T-helper 22 cell (primary cell): ENCODE measurements at regions not wholly inside any gene's neighbourhood (a gene's known extent, or its start where the extent isn't known, plus 50 kb on each side); places are given as distances from the start of the nearest gene placed in this dataset.
"Not testable (repeated sequence)": the region's sequence is repeated elsewhere in the genome, so short reads cannot be mapped to it uniquely, and the experiment has no call there.

Experiments
- DNase-seq: peaks from one replicate; pipeline ENCODE4 v3.0.0-alpha.2; 2020; ENCODE audit warnings: low read depth

DNA sequence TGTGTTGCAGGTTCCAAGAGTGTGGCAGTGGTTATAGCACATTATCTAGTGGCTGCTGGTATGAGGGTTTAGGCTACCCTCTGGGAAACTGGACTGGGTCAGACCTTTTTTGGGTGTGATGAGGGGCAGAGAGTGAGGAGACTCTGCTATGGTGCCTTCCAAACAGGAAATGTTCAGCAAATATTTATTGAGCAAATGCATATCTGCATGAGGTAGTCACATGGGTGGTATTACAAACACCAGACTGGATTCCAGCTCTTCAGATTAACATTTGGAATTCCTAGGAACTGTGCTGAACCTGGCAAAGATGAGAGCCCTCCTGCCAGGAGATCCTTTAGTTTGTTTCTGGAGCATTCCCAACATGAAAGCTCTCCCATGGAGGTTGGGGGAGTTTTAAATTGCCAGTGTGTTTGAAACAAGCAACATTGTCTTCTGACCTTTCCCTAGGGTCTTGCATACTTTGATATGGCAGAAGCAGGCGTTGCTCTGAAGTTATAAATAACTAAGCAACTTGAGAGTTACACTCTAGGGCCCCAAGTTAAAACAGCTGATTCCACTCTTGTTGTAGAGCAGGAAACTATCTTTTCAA is 341.2 kb upstream of the C2CD4B start:
- DNase-seq: no peak

- DNase-seq: no peak
Observed at GRCh38 chr15:62509395-62509958, 344.4 kb upstream of the C2CD4B start.

- no peak for DNase-seq
Observed at GRCh38 chr15:62510791-62511190, 345.7 kb upstream of the C2CD4B start.

DNA sequence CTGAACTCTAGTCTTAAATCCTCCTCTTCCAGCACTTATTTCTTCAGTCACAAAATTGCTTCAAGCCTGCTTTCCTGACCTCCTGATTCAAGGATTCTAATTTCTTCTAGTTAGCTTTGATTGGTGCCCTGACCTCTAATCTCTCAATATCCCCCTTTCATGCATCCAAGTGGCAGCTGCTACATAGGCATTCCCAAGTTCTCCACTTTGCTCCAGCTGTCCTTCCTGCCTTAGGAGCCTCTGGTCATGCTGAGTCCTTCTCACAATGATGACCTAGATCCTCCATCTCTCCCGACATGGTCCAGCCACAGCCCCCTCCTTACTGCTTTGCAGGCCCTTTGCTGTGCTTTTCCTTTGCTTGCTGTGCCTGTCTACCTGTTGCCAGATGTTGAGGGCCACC is 347.8 kb upstream of the C2CD4B start:
- DNase-seq: no peak

GRCh38 chr15:62513893-62514292 is 348.8 kb upstream of the C2CD4B start:
- DNase-seq: no peak

- DNase-seq: no peak
Observed at GRCh38 chr15:62515696-62516395, 350.8 kb upstream of the C2CD4B start.

- DNase-seq: no peak
Observed at GRCh38 chr15:62517541-62517940, 352.5 kb upstream of the C2CD4B start.

GRCh38 chr15:62518666-62519065 is 353.6 kb upstream of the C2CD4B start:
- not testable (repeated sequence) for DNase-seq

DNA sequence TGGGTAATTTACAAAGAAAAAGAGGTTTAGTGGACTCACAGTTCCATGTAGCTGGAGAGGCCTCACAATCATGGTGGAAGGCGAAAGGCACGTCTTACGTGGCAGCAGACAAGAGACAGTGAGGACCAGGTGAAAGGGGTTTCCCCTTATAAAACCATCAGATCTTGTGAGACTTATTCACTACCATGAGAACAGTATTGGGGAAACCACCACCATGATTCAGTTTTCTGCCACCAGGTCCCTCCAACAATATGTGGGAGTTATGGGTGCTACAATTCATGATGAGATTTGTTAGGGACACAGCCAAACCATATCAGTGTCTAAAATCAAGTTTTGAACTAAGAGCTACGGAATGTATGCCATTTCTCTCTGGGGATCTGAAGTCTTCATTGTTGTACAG is 354.8 kb upstream of the C2CD4B start:
- DNase-seq: no peak

DNA sequence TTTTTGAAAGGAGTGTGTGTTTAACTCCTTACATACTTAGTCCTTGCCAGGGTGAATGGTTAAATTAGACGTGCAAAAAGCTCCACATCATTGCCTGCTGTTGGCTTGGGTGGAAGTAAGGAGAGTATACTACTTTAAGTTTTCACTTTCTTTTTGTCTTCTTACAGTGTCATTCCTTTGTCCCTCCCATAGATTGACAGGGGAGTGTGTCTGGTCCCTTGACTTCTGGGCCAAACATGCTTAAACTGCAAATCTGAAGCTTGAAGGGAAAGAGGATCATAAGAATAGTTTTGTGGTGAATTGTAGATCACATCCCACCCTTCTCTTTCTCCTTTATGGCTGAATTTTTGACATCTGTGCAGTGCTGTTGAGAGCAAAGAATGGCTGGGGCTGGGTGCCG is 355.8 kb upstream of the C2CD4B start:
- DNase-seq: no peak

- no peak for DNase-seq
Observed at GRCh38 chr15:62521396-62521795, 356.3 kb upstream of the C2CD4B start.

DNA sequence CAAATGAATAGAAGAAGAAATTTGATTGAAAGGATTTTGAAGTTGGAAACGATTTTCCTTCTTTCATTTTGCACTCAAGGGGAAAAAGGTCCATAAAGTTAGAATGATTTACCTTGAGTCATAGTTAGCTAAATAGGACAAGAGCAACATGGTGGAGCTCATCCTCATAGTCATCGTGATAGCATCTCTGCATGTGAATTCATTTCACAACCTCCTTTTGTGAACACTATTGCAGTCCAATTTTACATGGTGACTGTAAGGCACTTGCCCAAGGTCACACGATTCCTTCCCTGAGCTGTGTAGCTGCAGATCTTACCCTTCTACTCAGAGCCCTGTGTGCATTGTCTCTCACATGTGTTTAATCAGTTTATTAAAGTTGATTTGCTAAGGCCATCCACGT is 359.8 kb upstream of the C2CD4B start:
- DNase-seq: no peak

- DNase-seq: no peak
Observed at GRCh38 chr15:62527387-62527786, 362.3 kb upstream of the C2CD4B start.

GRCh38 chr15:62528505-62528904 is 363.4 kb upstream of the C2CD4B start:
- no peak for DNase-seq

- DNase-seq: no peak
Observed at GRCh38 chr15:62532367-62532766, 367.3 kb upstream of the C2CD4B start.

DNA sequence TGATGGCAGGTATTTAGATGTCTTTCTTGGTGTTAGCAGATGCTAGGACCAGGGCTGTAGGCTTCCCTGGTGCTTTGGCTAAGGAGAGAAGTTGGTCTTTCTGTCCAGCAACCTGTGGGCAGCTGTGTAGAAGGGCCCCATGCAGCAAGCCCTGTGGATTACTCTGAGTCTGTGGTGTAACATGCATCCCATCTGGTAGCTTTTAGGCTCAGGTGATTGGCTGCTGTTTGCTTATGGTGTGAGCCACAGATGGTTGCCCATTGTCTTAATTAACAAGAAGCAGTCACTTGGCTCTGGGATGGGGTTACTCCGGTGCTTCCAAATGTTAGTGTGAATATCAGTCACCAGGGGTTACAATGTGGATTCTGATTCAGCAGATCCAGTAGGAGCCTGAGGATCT is 368.6 kb upstream of the C2CD4B start:
- DNase-seq: no peak

- no peak for DNase-seq
Observed at GRCh38 chr15:62534996-62535395, 369.9 kb upstream of the C2CD4B start.

DNA sequence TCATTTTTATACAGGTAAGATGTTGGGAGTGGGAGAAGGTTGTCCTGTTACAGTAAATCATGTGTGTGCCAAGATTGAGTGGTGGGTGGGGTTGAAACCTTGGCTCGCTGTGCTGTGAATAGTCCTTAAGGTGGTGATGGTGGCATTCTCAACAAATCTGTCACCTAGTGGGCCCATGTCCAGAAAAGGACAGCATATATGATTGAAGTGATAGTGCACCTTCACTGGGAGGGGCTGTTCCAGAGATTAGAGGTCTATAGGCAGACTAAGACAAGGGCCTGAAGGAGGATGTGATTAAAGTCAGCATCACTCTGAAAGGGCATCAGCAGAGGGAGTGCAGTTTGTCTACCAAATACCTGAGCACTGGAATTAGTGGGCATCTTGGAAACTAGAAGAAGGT is 374.2 kb upstream of the C2CD4B start:
- no peak for DNase-seq

DNA sequence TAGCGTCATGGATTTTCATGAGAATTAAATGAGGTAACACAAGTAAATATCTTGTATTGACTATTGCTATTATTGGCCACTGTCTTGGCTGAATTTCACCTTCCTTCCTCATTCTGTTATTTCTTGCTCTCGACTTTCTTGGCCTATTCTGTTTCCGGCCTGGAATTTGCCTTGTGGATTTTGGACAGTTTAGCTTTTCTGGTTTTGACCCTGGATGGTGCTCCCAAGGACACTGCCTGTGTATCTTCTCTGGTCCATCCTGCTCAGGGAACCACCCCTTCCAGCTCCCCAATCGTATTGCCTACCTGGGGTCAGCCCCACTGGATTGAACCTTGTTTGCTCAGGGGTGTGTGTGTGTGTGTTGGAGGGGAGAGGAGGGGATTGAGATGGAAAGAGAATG is 376.2 kb upstream of the C2CD4B start:
- DNase-seq: no peak

GRCh38 chr15:62541846-62542245 is 376.8 kb upstream of the C2CD4B start:
- DNase-seq: no peak

GRCh38 chr15:62544446-62544845 is 379.4 kb upstream of the C2CD4B start:
- DNase-seq: no peak

GRCh38 chr15:62545467-62546227 is 380.6 kb upstream of the C2CD4B start:
- no peak for DNase-seq

GRCh38 chr15:62546628-62547027 is 381.5 kb upstream of the C2CD4B start:
- DNase-seq: no peak
